Erythroblast (primary cell): ENCODE measurements at regions not wholly inside any gene's neighbourhood (a gene's known extent, or its start where the extent isn't known, plus 50 kb on each side); places are given as distances from the start of the nearest gene placed in this dataset.

ENCODE experiments used
- GATA1 ChIP-seq: IDR thresholded peaks from 2 replicates; pipeline ENCODE4 v1.6.1; 2011; ENCODE audit warnings: low read depth, mild to moderate bottlenecking, control low read depth, low read length, moderate library complexity
- POLR2A ChIP-seq: IDR thresholded peaks from 2 replicates; pipeline ENCODE4 v1.6.1; 2011; ENCODE audit warnings: mild to moderate bottlenecking, low read length

DNA sequence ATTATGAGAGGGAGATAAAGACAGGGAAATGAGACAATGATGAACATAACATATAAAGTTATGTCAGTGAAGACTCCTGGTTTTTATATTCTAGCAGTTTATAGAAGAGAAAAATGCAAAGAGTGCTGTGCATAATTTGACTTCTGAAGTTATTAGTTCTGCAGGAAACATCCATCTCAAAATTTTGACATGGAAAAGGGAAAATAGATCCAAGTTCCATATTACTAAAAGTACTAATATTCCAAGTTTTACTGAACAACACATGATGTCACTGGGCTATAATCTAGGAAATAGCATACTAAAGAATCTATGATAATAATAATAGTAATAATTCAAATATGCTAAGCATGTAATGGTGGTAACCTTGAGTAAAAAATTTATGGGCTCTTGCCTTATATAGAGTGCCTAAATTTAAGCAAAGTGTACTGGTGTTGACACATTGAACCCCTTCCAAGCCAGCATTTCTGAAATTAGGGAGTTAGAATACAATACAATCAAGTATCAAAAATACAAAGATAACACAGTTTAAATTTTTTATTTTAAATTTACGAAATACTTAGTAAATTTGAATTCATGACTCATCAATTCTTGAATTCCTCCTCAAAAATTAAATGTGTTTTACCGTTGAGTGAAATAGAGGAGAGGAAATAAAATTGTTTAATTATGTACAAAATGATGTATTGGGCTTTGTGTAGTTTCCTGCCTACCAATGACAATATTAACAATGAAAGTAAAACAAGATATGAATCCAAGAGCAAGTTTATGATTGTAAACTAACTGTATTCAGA, 102.8 kb upstream of the KCND2 start:
- TF ChIP-seq POLR2A = no peak
- TF ChIP-seq GATA1 = no peak
